ENCODE measurements at regions not wholly inside any gene's neighbourhood (a gene's known extent, or its start where the extent isn't known, plus 50 kb on each side); places are given as distances from the start of the nearest gene placed in this dataset.

DNA sequence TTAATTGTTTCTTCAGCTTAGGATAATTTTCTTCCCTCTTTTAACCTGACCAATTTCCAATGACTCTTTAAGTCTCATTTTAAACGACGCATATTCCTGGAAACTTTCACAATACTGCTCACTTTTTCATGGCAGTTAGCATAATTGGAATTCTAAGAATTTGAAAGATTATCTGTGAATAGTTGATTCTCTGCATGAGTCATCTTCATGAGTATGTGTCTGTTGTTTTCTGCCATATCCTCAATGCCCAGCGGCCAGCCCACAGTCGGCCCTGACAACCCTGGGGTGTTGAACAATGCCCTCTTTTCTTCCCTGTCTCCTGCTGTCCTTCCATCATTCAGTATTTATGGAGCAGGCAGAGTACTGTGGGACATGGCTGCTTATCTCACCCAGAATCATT lies 554.2 kb downstream of the CDH26 start:
- no peak for DNase-seq (ENCODE audit: low spot score)

DNA sequence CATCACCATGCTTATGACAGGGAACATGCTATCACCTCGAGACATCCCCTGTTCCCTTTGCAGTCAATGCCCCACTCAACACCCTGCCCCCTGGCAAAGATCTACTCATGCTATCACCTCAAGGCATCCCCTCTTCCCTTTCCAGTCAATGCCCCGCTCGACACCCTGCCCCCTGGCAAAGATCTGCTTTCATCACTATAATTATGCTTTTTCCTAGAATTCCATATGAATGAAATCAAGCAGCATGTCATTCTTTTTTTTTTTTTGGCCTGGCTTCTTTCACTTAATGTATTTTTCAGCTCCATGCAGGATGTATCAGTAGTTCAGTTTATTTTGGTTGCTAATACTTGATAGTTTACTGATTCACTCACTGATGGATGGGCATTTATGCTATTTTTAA lies 554.9 kb downstream of the CDH26 start:
- no peak for DNase-seq (ENCODE audit: low spot score)

DNA sequence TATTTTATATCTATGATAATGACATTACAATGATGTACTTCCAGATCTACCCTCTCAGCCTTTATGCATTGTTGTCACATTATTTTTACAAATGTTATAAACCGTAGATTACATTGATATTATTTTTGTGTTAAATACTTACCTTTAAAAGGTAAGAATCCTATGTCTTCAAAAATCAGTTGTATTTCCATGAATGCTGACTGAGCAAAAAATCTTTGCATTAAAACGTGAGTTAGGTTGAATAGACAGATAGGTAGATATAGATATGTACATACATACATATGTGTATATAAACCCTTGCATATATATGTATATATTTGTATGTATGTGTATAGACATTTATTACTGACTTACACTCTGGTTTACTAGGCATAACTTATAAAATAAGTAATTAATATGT lies 558.2 kb downstream of the CDH26 start:
- DNase-seq (ENCODE audit: low spot score), result no peak

- no peak for DNase-seq (ENCODE audit: low spot score)
Observed at GRCh38 chr20:60518022-60518421, 559.8 kb downstream of the CDH26 start.

- no peak for DNase-seq (ENCODE audit: low spot score)
Observed at GRCh38 chr20:60525397-60525796, 567.2 kb downstream of the CDH26 start.

- DNase-seq (ENCODE audit: low spot score), result no peak
Observed at GRCh38 chr20:60527656-60528055, 569.4 kb downstream of the CDH26 start.

GRCh38 chr20:60528141-60528540 lies 569.9 kb downstream of the CDH26 start:
- no peak for DNase-seq (ENCODE audit: low spot score)

DNA sequence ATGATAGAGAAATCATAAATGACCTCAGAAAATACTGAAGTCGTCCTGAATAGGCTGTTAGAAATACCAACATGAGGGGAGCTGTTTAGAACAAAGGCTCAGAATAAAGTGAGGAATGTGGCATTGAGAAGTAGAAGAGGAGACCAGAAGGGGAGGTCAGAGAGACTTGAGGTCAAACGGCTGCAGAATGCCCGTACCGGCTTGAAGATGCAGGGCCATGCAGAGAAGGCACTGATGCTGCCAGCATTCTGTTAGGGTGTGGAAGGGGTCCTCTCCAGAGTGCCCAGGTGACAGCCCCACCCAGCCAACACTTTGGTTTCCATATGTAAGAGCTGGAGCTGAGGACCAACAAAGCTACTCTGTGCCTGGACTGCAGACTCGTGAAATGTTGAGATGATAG lies 570.9 kb downstream of the CDH26 start:
- no peak for DNase-seq (ENCODE audit: low spot score)

GRCh38 chr20:60535211-60535610 lies 577.0 kb downstream of the CDH26 start:
- DNase-seq (ENCODE audit: low spot score), result no peak

DNA sequence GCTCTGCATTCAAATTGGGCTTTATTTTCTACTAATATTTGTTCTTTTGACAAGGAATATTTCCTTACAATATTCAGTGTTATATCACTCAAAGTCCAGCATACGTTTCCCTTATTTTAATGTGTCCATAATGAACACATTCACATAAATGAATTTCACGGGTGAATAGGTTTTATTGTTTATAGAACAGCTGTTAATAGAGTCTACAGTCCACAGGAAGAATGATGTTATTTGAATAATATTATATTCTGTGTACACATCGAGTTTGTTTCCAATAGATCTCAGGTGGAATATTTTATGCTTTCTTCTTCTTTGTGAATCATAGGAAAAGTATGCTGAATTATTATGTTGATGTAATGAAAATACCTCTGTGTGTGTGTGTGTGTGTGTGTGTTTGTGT lies 582.4 kb downstream of the CDH26 start:
- no peak for DNase-seq (ENCODE audit: low spot score)

DNA sequence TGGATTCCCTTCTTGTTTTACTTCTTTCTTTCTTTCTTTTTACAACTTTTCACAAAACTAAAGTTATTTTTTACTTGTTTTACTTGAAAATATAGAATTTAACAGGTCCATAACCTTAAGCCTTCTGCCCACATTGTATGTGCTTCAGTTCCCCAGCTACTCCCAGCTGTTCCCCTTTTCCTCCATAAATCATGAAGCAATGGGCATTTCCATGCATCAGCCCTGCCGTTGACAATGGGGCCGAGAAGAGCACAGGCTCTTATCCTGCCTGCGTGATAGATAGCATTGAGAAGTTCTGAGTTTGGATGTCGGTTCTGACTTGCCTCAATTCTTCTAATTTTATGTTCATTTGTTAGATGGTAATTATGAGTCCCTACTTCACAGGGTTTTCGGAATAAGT lies 583.8 kb downstream of the CDH26 start:
- no peak for DNase-seq (ENCODE audit: low spot score)

- DNase-seq (ENCODE audit: low spot score), result no peak
Observed at GRCh38 chr20:60543598-60543997, 585.4 kb downstream of the CDH26 start.

GRCh38 chr20:60553095-60553494 lies 594.9 kb downstream of the CDH26 start:
- no peak for DNase-seq (ENCODE audit: low spot score)

DNA sequence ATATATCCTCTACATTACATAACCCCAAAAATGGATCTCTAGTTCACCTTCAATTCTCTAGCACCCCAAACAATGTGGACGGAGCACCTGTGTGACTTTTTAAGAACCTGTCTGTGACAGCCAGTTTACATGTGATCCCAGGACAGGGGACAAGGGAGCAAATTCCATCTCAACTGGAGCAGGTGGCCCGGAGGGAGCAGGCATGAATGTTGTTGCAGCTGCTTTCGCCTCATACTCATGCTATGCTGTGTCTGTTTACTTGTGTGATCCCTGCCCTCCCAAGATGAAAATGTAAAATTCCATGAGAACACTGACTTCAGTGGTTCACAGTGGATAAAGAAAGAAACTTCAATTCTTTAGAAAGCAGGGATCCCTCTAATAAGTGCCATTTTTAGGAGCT lies 600.3 kb downstream of the CDH26 start:
- DNase-seq (ENCODE audit: low spot score), result no peak

- DNase-seq (ENCODE audit: low spot score), result no peak
Observed at GRCh38 chr20:60559462-60559861, 601.2 kb downstream of the CDH26 start.

DNA sequence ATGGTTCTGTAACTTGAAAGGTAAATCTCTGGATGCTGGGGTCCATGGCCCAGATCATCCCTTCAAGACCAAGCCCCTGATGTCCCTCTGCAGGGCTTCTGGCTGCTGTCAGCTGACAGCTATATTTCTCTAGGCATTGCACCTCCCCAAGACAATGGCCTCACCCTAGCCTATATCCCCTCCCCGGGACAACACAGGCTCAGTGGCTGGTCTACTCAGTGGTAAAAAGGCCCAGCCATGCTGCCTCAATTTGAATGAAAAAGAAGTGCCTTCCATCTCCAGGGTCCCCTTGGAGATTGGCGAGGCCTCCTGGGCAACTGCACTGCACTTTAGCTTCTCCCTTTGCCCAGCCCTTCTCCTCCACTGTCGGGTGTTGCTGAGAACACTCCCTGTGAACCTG lies 602.8 kb downstream of the CDH26 start:
- DNase-seq (ENCODE audit: low spot score), result no peak

- no peak for DNase-seq (ENCODE audit: low spot score)
Observed at GRCh38 chr20:60565083-60565482, 606.9 kb downstream of the CDH26 start.

DNA sequence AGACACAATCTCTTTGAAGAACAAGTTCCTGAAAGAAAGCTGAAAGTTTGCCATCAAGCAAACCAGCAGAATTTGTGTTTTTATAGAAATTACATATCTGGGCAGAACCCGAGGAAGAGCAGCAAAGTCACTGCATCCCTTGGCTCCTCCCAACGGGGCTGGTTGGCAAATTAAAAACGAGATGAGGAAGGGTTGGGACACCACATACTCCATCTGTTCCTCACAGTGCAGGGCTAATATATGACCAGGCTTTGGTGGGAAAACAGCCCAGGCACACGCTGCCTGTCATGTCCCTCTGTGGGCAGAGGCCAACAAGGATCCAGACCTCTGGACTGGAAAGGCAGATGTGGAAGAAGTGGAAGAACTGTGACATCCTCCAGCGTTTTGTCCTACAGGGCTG lies 607.3 kb downstream of the CDH26 start:
- DNase-seq (ENCODE audit: low spot score), result no peak

DNA sequence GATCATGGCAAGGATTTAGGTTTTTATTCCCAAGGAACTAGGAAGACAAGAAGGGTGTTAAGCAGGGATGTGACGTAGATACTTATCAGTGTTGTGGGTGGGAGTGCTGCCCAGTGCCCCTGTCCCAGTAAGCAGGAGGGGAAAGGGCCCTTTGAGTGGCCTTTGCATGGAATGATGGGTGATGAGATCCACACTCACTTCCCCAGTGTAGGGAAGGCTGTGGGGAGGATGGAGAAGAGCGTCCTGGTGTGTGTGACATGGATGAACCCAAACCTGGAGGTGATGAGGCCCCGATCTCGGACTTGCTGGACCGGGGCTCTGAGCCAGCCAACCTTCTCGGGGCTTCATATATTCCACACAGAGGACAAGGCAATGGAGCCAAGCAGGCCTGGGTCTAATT lies 610.9 kb downstream of the CDH26 start:
- no peak for DNase-seq (ENCODE audit: low spot score)

GRCh38 chr20:60570481-60571277 lies 612.5 kb downstream of the CDH26 start:
- DNase-seq (ENCODE audit: low spot score), result no peak

DNA sequence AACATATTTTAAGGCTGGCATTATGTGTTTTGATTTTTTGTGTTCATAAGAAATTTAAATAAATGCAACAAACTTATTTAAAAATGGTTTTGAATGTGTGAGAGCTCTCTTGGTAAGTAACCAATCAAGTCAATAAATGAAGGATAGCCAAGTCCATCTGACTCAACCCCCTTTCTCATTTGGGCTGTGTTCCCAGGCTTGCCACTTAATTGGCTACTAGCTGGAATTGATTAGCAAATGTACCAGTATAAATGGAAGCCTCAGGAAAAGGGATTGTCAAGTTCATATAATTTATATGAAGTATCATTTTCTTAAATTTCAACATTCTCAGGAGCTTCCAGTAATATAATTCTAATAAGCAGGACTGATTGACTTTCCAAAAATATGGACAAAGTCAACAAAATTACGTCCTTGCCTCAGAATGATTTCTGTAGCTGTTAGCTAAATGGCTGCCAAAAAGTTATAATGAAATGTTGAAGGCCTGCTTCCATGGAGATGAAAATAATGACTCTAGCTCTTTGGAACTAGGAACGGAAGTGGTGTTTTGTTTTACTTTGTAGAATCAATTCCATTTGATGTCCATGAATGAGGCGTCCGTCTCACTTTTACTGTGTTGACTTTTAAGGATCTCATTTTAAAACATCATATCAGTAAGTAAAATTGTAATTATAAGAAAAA lies 614.9 kb downstream of the CDH26 start:
- no peak for DNase-seq (ENCODE audit: low spot score)

- DNase-seq (ENCODE audit: low spot score), result no peak
Observed at GRCh38 chr20:60576236-60576635, 618.0 kb downstream of the CDH26 start.

GRCh38 chr20:60579941-60580515 lies 621.8 kb downstream of the CDH26 start:
- no peak for DNase-seq (ENCODE audit: low spot score)
